Left renal pelvis (tissue), 4 donors: ENCODE measurements at regions not wholly inside any gene's neighbourhood (a gene's known extent, or its start where the extent isn't known, plus 50 kb on each side); places are given as distances from the start of the nearest gene placed in this dataset.
"Not testable (repeated sequence)": the region's sequence is repeated elsewhere in the genome, so short reads cannot be mapped to it uniquely, and the experiment has no call there.

ENCODE experiments used
- DNase-seq, 4 donors: peaks; one replicate each; pipeline ENCODE4 v3.0.0-alpha.2; 2013; ENCODE audit warnings: low read depth in 4 of 4, low spot score in 3 of 4

- DNase-seq: no peak
These were observed 251.9 kb upstream of the NR3C2 start for GRCh38 chr4:148693913-148694649.

- no peak for DNase-seq
These were observed 250.0 kb upstream of the NR3C2 start for GRCh38 chr4:148692242-148692641.

GRCh38 chr4:148686449-148686848, 244.2 kb upstream of the NR3C2 start:
- no peak for DNase-seq

GRCh38 chr4:148684638-148685037, 242.4 kb upstream of the NR3C2 start:
- DNase-seq: no peak

- no peak for DNase-seq
These were observed 238.7 kb upstream of the NR3C2 start for GRCh38 chr4:148680884-148681283.

- no peak for DNase-seq
These were observed 234.1 kb upstream of the NR3C2 start for GRCh38 chr4:148676344-148676743.

GRCh38 chr4:148674876-148675275, 232.7 kb upstream of the NR3C2 start:
- no peak for DNase-seq

- DNase-seq: no peak
These were observed 222.4 kb upstream of the NR3C2 start for GRCh38 chr4:148664636-148665035.

GRCh38 chr4:148654131-148654530, 211.9 kb upstream of the NR3C2 start:
- DNase-seq: no peak

- no peak for DNase-seq
These were observed 211.5 kb upstream of the NR3C2 start for GRCh38 chr4:148653681-148654080.

GRCh38 chr4:148651991-148652390, 209.8 kb upstream of the NR3C2 start:
- no peak for DNase-seq

- DNase-seq: no peak
These were observed 207.6 kb upstream of the NR3C2 start for GRCh38 chr4:148649652-148650331.

GRCh38 chr4:148643851-148644250, 201.6 kb upstream of the NR3C2 start:
- no peak for DNase-seq

GRCh38 chr4:148642907-148643306, 200.7 kb upstream of the NR3C2 start:
- no peak for DNase-seq

GRCh38 chr4:148638079-148638478, 195.9 kb upstream of the NR3C2 start:
- not testable (repeated sequence) for DNase-seq

GRCh38 chr4:148637453-148637852, 195.2 kb upstream of the NR3C2 start:
- DNase-seq: not testable (repeated sequence)

GRCh38 chr4:148634476-148634875, 192.3 kb upstream of the NR3C2 start:
- DNase-seq: no peak

- DNase-seq: no peak
These were observed 191.5 kb upstream of the NR3C2 start for GRCh38 chr4:148633720-148634119.

GRCh38 chr4:148632476-148632875, 190.3 kb upstream of the NR3C2 start:
- DNase-seq: no peak

- no peak for DNase-seq
These were observed 187.8 kb upstream of the NR3C2 start for GRCh38 chr4:148630051-148630450.

GRCh38 chr4:148618856-148619255, 176.6 kb upstream of the NR3C2 start:
- no peak for DNase-seq

GRCh38 chr4:148608968-148609367, 166.8 kb upstream of the NR3C2 start:
- no peak for DNase-seq
